Liver (tissue), 8 donors: ENCODE measurements at regions not wholly inside any gene's neighbourhood (a gene's known extent, or its start where the extent isn't known, plus 50 kb on each side); places are given as distances from the start of the nearest gene placed in this dataset.

Experiments
- DNase-seq: peaks from one replicate; pipeline ENCODE4 v3.0.0-alpha.2; 2017; ENCODE audit warnings: low spot score
- H3K27ac ChIP-seq, 2 donors: one replicate each; pipeline ENCODE4 v1.7.0; 2013; ENCODE audit warnings: inconsistent platforms in 2 of 2, low read length in 2 of 2, control low read depth in 1 of 2, low read depth in 1 of 2, mild to moderate bottlenecking in 1 of 2
- H3K27me3 ChIP-seq, 4 donors: one replicate each; pipeline versions ENCODE4 v1.6.1 to v1.7.0; 2013; ENCODE audit warnings: low read length in 3 of 4, inconsistent platforms in 1 of 4, mild to moderate bottlenecking in 1 of 4, moderate library complexity in 1 of 4; ENCODE audit not compliant: control insufficient read depth in 4 of 4, insufficient read depth in 4 of 4
- H3K36me3 ChIP-seq, 4 donors: one replicate each; pipeline versions ENCODE4 v1.6.1 to v1.7.0; 2013; ENCODE audit warnings: low read length in 3 of 4, mild to moderate bottlenecking in 3 of 4, low read depth in 1 of 4, moderate library complexity in 1 of 4; ENCODE audit not compliant: control insufficient read depth in 4 of 4, insufficient read depth in 3 of 4
- H3K4me1 ChIP-seq, 4 donors: one replicate each; pipeline versions ENCODE4 v1.6.1 to v1.7.0; 2013; ENCODE audit warnings: low read length in 3 of 4, mild to moderate bottlenecking in 3 of 4, moderate library complexity in 1 of 4; ENCODE audit not compliant: control insufficient read depth in 4 of 4, insufficient read depth in 4 of 4
- H3K4me3 ChIP-seq, 3 donors: one replicate each; pipeline versions ENCODE4 v1.6.1 to v1.7.0; 2013; ENCODE audit warnings: low read length in 3 of 3, control low read depth in 1 of 3, low read depth in 1 of 3, mild to moderate bottlenecking in 1 of 3
- H3K9ac ChIP-seq, 2 donors: one replicate each; pipeline ENCODE4 v1.7.0; 2013; ENCODE audit warnings: low read length in 2 of 2, mild to moderate bottlenecking in 2 of 2, moderate library complexity in 2 of 2, control low read depth in 1 of 2, low read depth in 1 of 2
- H3K9me3 ChIP-seq, 4 donors: one replicate each; pipeline versions ENCODE4 v1.6.1 to v1.7.0; 2013; ENCODE audit warnings: low read length in 3 of 4; ENCODE audit not compliant: control insufficient read depth in 4 of 4
- CTCF ChIP-seq: fragments of 150-350 bp; IDR thresholded peaks from 2 replicates; pipeline ENCODE4 v1.5.1; 2017; ENCODE audit warnings: improper control_type of control experiment, low read depth, low read length; ENCODE audit not compliant: missing input control
- EGR1 ChIP-seq, 2 donors: IDR thresholded peaks; 2 replicates each; pipeline ENCODE4 v1.6.1; 2016 to 2018; ENCODE audit warnings: antibody characterized with exemption in 2 of 2, low read depth in 2 of 2
- FOXA1 ChIP-seq: IDR thresholded peaks from 2 replicates; pipeline ENCODE4 v1.6.1; 2016; ENCODE audit warnings: antibody characterized with exemption
- GABPA ChIP-seq, 2 donors: IDR thresholded peaks in 1 of 2; conservative IDR thresholded peaks in 1 of 2; 2 replicates each; pipeline ENCODE4 v1.6.1; 2016; ENCODE audit warnings: antibody characterized with exemption in 2 of 2, mild to moderate bottlenecking in 1 of 2, moderate library complexity in 1 of 2
- HNF4A ChIP-seq, 2 donors: conservative IDR thresholded peaks; 2 replicates each; pipeline ENCODE4 v1.6.1; 2016; ENCODE audit warnings: antibody characterized with exemption in 2 of 2, mild to moderate bottlenecking in 2 of 2
- HNF4G ChIP-seq: IDR thresholded peaks from 2 replicates; pipeline ENCODE4 v1.6.1; 2016; ENCODE audit warnings: antibody characterized with exemption
- JUND ChIP-seq, 2 donors: IDR thresholded peaks; 2 replicates each; pipeline ENCODE4 v1.6.1; 2016; ENCODE audit warnings: antibody characterized with exemption in 2 of 2
- NR2F2 ChIP-seq: IDR thresholded peaks from 2 replicates; pipeline ENCODE4 v1.6.1; 2016; ENCODE audit warnings: antibody characterized with exemption
- RAD21 ChIP-seq, 2 donors: IDR thresholded peaks; 2 replicates each; pipeline ENCODE4 v1.6.1; 2016; ENCODE audit warnings: antibody characterized with exemption in 2 of 2, mild to moderate bottlenecking in 2 of 2
- RXRA ChIP-seq, 2 donors: IDR thresholded peaks; 2 replicates each; pipeline ENCODE4 v1.6.1; 2017 to 2018; ENCODE audit warnings: antibody characterized with exemption in 2 of 2, mild to moderate bottlenecking in 1 of 2
- SP1 ChIP-seq: IDR thresholded peaks from 2 replicates; pipeline ENCODE4 v1.6.1; 2018; ENCODE audit warnings: antibody characterized with exemption, mild to moderate bottlenecking
- TAF1 ChIP-seq: conservative IDR thresholded peaks from 2 replicates; pipeline ENCODE4 v1.6.1; 2016; ENCODE audit warnings: antibody characterized with exemption, mild to moderate bottlenecking
- YY1 ChIP-seq: IDR thresholded peaks from 2 replicates; pipeline ENCODE4 v1.6.1; 2016; ENCODE audit warnings: antibody characterized with exemption, mild to moderate bottlenecking
- WGBS: extraction: QIAGEN DNeasy Blood & Tissue Kit; methylation state at CpG from one replicate; pipeline ENCODE4 v1.1.7; 2013; 5-methylcytosine and 5-hydroxymethylcytosine counted together
- TF ChIP-seq, protein P1 (sequence below): IDR thresholded peaks from 2 replicates; pipeline ENCODE4 v1.6.1; 2016; ENCODE audit warnings: antibody characterized with exemption, mild to moderate bottlenecking
- TF ChIP-seq, protein P2 (sequence below): IDR thresholded peaks from 2 replicates; pipeline ENCODE4 v1.6.1; 2016; ENCODE audit warnings: antibody characterized with exemption
- TF ChIP-seq, protein P3 (sequence below): IDR thresholded peaks from 2 replicates; pipeline ENCODE4 v1.6.1; 2016; ENCODE audit warnings: antibody characterized with exemption
- donor health status: healthy.
- donor health status: healthy.
- donor health status: healthy.
- donor health status: healthy.
- donor health status: healthy.

DNA sequence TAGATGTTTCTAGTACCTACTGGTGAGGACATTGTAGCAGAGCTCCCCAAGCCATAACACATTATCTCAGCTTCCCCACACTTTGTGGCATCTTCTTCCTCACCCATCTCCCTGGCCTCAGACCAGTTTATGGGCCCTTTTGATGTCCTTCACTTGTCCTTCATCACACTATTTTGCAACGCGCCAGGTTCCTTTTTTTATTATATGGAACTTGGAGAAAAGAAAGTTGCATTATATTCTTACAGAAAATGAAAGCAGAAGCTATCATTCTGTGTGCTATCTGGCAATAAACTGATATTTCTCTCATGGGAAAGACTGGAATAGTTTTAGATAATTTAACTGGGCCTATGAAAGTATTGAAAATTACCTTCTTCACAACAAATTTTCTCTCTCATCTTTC lies 196.9 kb upstream of the ETV3 start:
- no peaks in the 10 kb centered on the region for H3K4me1 ChIP-seq
- no peak overlapping the region for H3K4me3 ChIP-seq
- no peaks in the 10 kb centered on the region for H3K9me3 ChIP-seq
- no peaks in the 10 kb centered on the region for H3K36me3 ChIP-seq
- TF ChIP-seq FOXA1 (no peak), HNF4G (no peak), JUND (IDR thresholded peaks at IDR 0.05) (no peak), SP1 (no peak), YY1 (no peak)
- TF ChIP-seq, protein P1, sequence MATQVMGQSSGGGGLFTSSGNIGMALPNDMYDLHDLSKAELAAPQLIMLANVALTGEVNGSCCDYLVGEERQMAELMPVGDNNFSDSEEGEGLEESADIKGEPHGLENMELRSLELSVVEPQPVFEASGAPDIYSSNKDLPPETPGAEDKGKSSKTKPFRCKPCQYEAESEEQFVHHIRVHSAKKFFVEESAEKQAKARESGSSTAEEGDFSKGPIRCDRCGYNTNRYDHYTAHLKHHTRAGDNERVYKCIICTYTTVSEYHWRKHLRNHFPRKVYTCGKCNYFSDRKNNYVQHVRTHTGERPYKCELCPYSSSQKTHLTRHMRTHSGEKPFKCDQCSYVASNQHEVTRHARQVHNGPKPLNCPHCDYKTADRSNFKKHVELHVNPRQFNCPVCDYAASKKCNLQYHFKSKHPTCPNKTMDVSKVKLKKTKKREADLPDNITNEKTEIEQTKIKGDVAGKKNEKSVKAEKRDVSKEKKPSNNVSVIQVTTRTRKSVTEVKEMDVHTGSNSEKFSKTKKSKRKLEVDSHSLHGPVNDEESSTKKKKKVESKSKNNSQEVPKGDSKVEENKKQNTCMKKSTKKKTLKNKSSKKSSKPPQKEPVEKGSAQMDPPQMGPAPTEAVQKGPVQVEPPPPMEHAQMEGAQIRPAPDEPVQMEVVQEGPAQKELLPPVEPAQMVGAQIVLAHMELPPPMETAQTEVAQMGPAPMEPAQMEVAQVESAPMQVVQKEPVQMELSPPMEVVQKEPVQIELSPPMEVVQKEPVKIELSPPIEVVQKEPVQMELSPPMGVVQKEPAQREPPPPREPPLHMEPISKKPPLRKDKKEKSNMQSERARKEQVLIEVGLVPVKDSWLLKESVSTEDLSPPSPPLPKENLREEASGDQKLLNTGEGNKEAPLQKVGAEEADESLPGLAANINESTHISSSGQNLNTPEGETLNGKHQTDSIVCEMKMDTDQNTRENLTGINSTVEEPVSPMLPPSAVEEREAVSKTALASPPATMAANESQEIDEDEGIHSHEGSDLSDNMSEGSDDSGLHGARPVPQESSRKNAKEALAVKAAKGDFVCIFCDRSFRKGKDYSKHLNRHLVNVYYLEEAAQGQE: no peak
- TF ChIP-seq, protein P2, sequence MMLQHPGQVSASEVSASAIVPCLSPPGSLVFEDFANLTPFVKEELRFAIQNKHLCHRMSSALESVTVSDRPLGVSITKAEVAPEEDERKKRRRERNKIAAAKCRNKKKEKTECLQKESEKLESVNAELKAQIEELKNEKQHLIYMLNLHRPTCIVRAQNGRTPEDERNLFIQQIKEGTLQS: no peak
- TF ChIP-seq, protein P3, sequence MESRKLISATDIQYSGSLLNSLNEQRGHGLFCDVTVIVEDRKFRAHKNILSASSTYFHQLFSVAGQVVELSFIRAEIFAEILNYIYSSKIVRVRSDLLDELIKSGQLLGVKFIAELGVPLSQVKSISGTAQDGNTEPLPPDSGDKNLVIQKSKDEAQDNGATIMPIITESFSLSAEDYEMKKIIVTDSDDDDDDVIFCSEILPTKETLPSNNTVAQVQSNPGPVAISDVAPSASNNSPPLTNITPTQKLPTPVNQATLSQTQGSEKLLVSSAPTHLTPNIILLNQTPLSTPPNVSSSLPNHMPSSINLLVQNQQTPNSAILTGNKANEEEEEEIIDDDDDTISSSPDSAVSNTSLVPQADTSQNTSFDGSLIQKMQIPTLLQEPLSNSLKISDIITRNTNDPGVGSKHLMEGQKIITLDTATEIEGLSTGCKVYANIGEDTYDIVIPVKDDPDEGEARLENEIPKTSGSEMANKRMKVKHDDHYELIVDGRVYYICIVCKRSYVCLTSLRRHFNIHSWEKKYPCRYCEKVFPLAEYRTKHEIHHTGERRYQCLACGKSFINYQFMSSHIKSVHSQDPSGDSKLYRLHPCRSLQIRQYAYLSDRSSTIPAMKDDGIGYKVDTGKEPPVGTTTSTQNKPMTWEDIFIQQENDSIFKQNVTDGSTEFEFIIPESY: no peak
- DNase-seq: no peak
- no peak overlapping the region for H3K9ac ChIP-seq
- peaks cover 0 to 2% (median 0%) of the 10 kb centered on the region in 4 donors for H3K27me3 ChIP-seq
- 78% methylated on average over 2 of the region's 2 CpGs for WGBS
- H3K27ac ChIP-seq: no peak overlapping the region

- H3K4me1 ChIP-seq: no peaks in the 10 kb centered on the region
- 51% methylated on average over 2 of the region's 2 CpGs for WGBS
- H3K9ac ChIP-seq: no peak overlapping the region
- no peaks in the 10 kb centered on the region for H3K36me3 ChIP-seq
- no peaks in the 10 kb centered on the region for H3K9me3 ChIP-seq
- TF ChIP-seq HNF4G: no peak
- no peak for TF ChIP-seq JUND (IDR thresholded peaks at IDR 0.05)
- TF ChIP-seq TAF1: no peak
- TF ChIP-seq EGR1 (IDR thresholded peaks at IDR 0.05; ENCODE audit: low read depth in 2 of 2): no peak
- TF ChIP-seq SP1: no peak
- no peak for TF ChIP-seq RAD21 (IDR thresholded peaks at IDR 0.05)
- TF ChIP-seq, protein P2: no peak
- TF ChIP-seq, protein P1: no peak
- TF ChIP-seq, protein P3: no peak
- no peak for TF ChIP-seq GABPA (IDR thresholded peaks at IDR 0.05 in 1 of 2, conservative IDR thresholded peaks at IDR 0.05 in 1 of 2)
- no peak for TF ChIP-seq RXRA (IDR thresholded peaks at IDR 0.05)
- no peak for TF ChIP-seq YY1
- TF ChIP-seq CTCF: no peak
- no peak for TF ChIP-seq NR2F2
- no peak for TF ChIP-seq HNF4A (conservative IDR thresholded peaks at IDR 0.05)
- H3K27me3 ChIP-seq: peaks cover 0 to 2% (median 0%) of the 10 kb centered on the region in 4 donors
- no peak overlapping the region for H3K27ac ChIP-seq
- no peak overlapping the region for H3K4me3 ChIP-seq
- no peak for DNase-seq
Observed at GRCh38 chr1:157334041-157334440, 195.8 kb upstream of the ETV3 start.
